ENCODE measurements at regions not wholly inside any gene's neighbourhood (a gene's known extent, or its start where the extent isn't known, plus 50 kb on each side); places are given as distances from the start of the nearest gene placed in this dataset.

GRCh38 chr10:8758029-8758428 is 703.5 kb downstream of the GATA3 start:
- TF ChIP-seq EZH2 (IDR thresholded peaks at IDR 0.05; ENCODE audit: borderline replicate concordance, control insufficient read depth, low read depth, low read length) = no peak
- no peak for TF ChIP-seq POLR2A (IDR thresholded peaks at IDR 0.05; ENCODE audit: low read depth, low read length)
- no peak for TF ChIP-seq ZZZ3 (IDR thresholded peaks at IDR 0.05; ENCODE audit: control insufficient read depth, insufficient read length, low read depth)
- no peak for TF ChIP-seq KAT2A (conservative IDR thresholded peaks at IDR 0.05; ENCODE audit: control insufficient read depth, low read depth, low read length)
- TF ChIP-seq ELK1 (IDR thresholded peaks at IDR 0.05; ENCODE audit: low read depth, low read length) = no peak
- no peak for TF ChIP-seq TCF12 (IDR thresholded peaks at IDR 0.05; ENCODE audit: low read depth, low read length)
- no peak for TF ChIP-seq CBX5 (IDR thresholded peaks at IDR 0.05; ENCODE audit: low read depth)
- TF ChIP-seq, protein P1, sequence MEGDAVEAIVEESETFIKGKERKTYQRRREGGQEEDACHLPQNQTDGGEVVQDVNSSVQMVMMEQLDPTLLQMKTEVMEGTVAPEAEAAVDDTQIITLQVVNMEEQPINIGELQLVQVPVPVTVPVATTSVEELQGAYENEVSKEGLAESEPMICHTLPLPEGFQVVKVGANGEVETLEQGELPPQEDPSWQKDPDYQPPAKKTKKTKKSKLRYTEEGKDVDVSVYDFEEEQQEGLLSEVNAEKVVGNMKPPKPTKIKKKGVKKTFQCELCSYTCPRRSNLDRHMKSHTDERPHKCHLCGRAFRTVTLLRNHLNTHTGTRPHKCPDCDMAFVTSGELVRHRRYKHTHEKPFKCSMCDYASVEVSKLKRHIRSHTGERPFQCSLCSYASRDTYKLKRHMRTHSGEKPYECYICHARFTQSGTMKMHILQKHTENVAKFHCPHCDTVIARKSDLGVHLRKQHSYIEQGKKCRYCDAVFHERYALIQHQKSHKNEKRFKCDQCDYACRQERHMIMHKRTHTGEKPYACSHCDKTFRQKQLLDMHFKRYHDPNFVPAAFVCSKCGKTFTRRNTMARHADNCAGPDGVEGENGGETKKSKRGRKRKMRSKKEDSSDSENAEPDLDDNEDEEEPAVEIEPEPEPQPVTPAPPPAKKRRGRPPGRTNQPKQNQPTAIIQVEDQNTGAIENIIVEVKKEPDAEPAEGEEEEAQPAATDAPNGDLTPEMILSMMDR (IDR thresholded peaks at IDR 0.05 in 2 of 3, conservative IDR thresholded peaks at IDR 0.05 in 1 of 3; ENCODE audit: control insufficient read depth in 2 of 3, extremely low read depth in 1 of 3, insufficient read depth in 1 of 3, low read depth in 3 of 3, low read length in 3 of 3) = no peak
- TF ChIP-seq POLR2AphosphoS5 (IDR thresholded peaks at IDR 0.05; ENCODE audit: low read length) = no peak
- TF ChIP-seq, protein P2, sequence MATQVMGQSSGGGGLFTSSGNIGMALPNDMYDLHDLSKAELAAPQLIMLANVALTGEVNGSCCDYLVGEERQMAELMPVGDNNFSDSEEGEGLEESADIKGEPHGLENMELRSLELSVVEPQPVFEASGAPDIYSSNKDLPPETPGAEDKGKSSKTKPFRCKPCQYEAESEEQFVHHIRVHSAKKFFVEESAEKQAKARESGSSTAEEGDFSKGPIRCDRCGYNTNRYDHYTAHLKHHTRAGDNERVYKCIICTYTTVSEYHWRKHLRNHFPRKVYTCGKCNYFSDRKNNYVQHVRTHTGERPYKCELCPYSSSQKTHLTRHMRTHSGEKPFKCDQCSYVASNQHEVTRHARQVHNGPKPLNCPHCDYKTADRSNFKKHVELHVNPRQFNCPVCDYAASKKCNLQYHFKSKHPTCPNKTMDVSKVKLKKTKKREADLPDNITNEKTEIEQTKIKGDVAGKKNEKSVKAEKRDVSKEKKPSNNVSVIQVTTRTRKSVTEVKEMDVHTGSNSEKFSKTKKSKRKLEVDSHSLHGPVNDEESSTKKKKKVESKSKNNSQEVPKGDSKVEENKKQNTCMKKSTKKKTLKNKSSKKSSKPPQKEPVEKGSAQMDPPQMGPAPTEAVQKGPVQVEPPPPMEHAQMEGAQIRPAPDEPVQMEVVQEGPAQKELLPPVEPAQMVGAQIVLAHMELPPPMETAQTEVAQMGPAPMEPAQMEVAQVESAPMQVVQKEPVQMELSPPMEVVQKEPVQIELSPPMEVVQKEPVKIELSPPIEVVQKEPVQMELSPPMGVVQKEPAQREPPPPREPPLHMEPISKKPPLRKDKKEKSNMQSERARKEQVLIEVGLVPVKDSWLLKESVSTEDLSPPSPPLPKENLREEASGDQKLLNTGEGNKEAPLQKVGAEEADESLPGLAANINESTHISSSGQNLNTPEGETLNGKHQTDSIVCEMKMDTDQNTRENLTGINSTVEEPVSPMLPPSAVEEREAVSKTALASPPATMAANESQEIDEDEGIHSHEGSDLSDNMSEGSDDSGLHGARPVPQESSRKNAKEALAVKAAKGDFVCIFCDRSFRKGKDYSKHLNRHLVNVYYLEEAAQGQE (IDR thresholded peaks at IDR 0.05; ENCODE audit: low read depth, low read length) = no peak
- TF ChIP-seq FOXK2 (IDR thresholded peaks at IDR 0.05) = no peak
